Stimulated activated CD4-positive, alpha-beta T cell treated with anti-CD3 and anti-CD28 coated beads, Interleukin-15, amount 100 ng/mL, for 24 hours (primary cell): ENCODE measurements at regions not wholly inside any gene's neighbourhood (a gene's known extent, or its start where the extent isn't known, plus 50 kb on each side); places are given as distances from the start of the nearest gene placed in this dataset.
"Not testable (repeated sequence)": the region's sequence is repeated elsewhere in the genome, so short reads cannot be mapped to it uniquely, and the experiment has no call there.

Experiments
- DNase-seq: peaks from one replicate; pipeline ENCODE4 v3.0.0-alpha.2; 2020

- DNase-seq = no peak
These were observed 130.4 kb upstream of the F3 start for GRCh38 chr1:94672001-94672400.

- no peak for DNase-seq
These were observed 128.7 kb upstream of the F3 start for GRCh38 chr1:94670273-94670672.

- no peak for DNase-seq
These were observed 127.6 kb upstream of the F3 start for GRCh38 chr1:94669198-94669597.

GRCh38 chr1:94668528-94668927 is 127.0 kb upstream of the F3 start:
- no peak for DNase-seq

GRCh38 chr1:94667818-94668217 is 126.3 kb upstream of the F3 start:
- DNase-seq = no peak

GRCh38 chr1:94666797-94667196 is 125.2 kb upstream of the F3 start:
- DNase-seq = no peak

GRCh38 chr1:94661431-94661932 is 119.9 kb upstream of the F3 start:
- no peak for DNase-seq

- no peak for DNase-seq
These were observed 119.4 kb upstream of the F3 start for GRCh38 chr1:94660994-94661393.

- DNase-seq = no peak
These were observed 118.7 kb upstream of the F3 start for GRCh38 chr1:94660258-94660657.

- not testable (repeated sequence) for DNase-seq
These were observed 117.6 kb upstream of the F3 start for GRCh38 chr1:94659202-94659601.

GRCh38 chr1:94658221-94658620 is 116.7 kb upstream of the F3 start:
- DNase-seq = no peak

GRCh38 chr1:94657776-94658175 is 116.2 kb upstream of the F3 start:
- not testable (repeated sequence) for DNase-seq

GRCh38 chr1:94656967-94657366 is 115.4 kb upstream of the F3 start:
- DNase-seq = no peak

- no peak for DNase-seq
These were observed 113.4 kb upstream of the F3 start for GRCh38 chr1:94654919-94655318.

GRCh38 chr1:94654459-94654858 is 112.9 kb upstream of the F3 start:
- no peak for DNase-seq

- no peak for DNase-seq
These were observed 112.5 kb upstream of the F3 start for GRCh38 chr1:94654031-94654430.

- DNase-seq = no peak
These were observed 111.9 kb upstream of the F3 start for GRCh38 chr1:94653454-94653853.

GRCh38 chr1:94651076-94651475 is 109.5 kb upstream of the F3 start:
- no peak for DNase-seq

- no peak for DNase-seq
These were observed 108.7 kb upstream of the F3 start for GRCh38 chr1:94650301-94650700.

GRCh38 chr1:94648225-94649007 is 106.9 kb upstream of the F3 start:
- no peak for DNase-seq

GRCh38 chr1:94646786-94647555 is 105.4 kb upstream of the F3 start:
- no peak for DNase-seq

- no peak for DNase-seq
These were observed 104.6 kb upstream of the F3 start for GRCh38 chr1:94646141-94646643.

- DNase-seq = no peak
These were observed 102.8 kb upstream of the F3 start for GRCh38 chr1:94644352-94644751.

- DNase-seq = no peak
These were observed 102.3 kb upstream of the F3 start for GRCh38 chr1:94643819-94644218.
